ENCODE measurements at regions not wholly inside any gene's neighbourhood (a gene's known extent, or its start where the extent isn't known, plus 50 kb on each side); places are given as distances from the start of the nearest gene placed in this dataset.

DNA sequence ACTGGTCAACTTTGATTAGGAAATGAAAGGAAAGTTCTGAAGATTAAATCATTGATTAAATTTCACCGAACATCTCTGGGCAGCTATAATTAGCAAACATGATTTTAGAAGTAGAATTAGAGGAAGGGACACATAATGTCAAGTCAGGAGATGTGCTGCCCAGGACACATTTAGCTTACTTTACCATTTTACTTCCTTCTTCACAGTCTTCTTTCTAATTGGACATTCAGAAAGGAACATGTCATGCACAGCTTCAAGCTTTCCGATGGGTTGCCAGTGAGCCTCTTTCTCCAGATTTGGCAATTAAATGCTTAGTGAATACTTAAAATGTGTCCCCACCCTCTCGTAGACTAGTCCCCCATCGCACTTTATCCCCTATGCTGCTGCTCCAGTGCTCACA is 234.7 kb downstream of the FAM76B start:
- TF ChIP-seq EP300 (IDR thresholded peaks at IDR 0.05), result no peak
- no peak for TF ChIP-seq POLR2A (IDR thresholded peaks at IDR 0.05)
- no peak for TF ChIP-seq CTCF (IDR thresholded peaks at IDR 0.05)
- Histone ChIP-seq H3K9me3 (no peaks in the 10 kb centered on the region), H3K4me1 (ENCODE audit: insufficient read depth) (peaks cover 8% of the 10 kb centered on the region), H3K36me3 (no peaks in the 10 kb centered on the region), H3K27ac (no peak overlapping the region), H3K4me3 (no peak overlapping the region), H3K27me3 (no peaks in the 10 kb centered on the region)
- WGBS, 3 donors, result 73 to 93% (median 90%) methylated on average over 4 of the region's 4 CpGs
- no peak for DNase-seq
- intact Hi-C loops (cut with DNase I), result no loop called here

DNA sequence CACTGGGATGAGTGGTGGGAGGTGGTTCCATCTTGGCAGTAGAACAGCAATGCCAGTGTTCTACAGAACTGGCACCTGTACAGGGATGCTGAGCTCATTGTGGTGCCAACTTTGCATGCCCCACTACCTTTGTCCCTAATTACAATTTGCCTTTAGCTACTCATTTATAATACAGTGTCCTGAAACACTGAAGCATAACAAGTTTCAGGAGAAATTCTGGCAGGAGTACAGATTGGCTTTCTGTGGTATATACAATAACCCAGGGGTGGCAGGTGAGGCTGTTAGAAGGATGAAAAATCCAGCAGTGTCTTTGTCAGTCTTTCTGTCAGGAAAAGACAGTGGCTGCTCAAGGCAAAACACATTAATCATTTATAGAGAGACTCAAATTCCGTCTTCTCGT is 240.3 kb downstream of the FAM76B start:
- intact Hi-C loops (cut with DNase I), result no loop called here
- WGBS, 3 donors, result 96 to 98% (median 97%) methylated on average over 2 of the region's 2 CpGs
- no peak for TF ChIP-seq EP300 (IDR thresholded peaks at IDR 0.05)
- TF ChIP-seq CTCF (IDR thresholded peaks at IDR 0.05), result no peak
- TF ChIP-seq POLR2A (IDR thresholded peaks at IDR 0.05), result no peak
- no peaks in the 10 kb centered on the region for H3K9me3 ChIP-seq
- no peak overlapping the region for H3K27ac ChIP-seq
- no peak for DNase-seq
- H3K36me3 ChIP-seq, result no peaks in the 10 kb centered on the region
- no peaks in the 10 kb centered on the region for H3K27me3 ChIP-seq
- no peaks in the 10 kb centered on the region for H3K4me1 ChIP-seq (ENCODE audit: insufficient read depth)
- H3K4me3 ChIP-seq, result no peak overlapping the region

- no peaks in the 10 kb centered on the region for H3K4me1 ChIP-seq (ENCODE audit: insufficient read depth)
- DNase-seq, result no peak
- no peaks in the 10 kb centered on the region for H3K9me3 ChIP-seq
- intact Hi-C loops (cut with DNase I), result no loop called here
- H3K36me3 ChIP-seq, result no peaks in the 10 kb centered on the region
- no peaks in the 10 kb centered on the region for H3K27me3 ChIP-seq
- TF ChIP-seq EP300 (IDR thresholded peaks at IDR 0.05) (no peak), POLR2A (IDR thresholded peaks at IDR 0.05) (no peak), CTCF (IDR thresholded peaks at IDR 0.05) (no peak)
- no peak overlapping the region for H3K4me3 ChIP-seq
- H3K27ac ChIP-seq, result no peak overlapping the region
These were observed 241.2 kb downstream of the FAM76B start for GRCh38 chr11:95548416-95548815.

DNA sequence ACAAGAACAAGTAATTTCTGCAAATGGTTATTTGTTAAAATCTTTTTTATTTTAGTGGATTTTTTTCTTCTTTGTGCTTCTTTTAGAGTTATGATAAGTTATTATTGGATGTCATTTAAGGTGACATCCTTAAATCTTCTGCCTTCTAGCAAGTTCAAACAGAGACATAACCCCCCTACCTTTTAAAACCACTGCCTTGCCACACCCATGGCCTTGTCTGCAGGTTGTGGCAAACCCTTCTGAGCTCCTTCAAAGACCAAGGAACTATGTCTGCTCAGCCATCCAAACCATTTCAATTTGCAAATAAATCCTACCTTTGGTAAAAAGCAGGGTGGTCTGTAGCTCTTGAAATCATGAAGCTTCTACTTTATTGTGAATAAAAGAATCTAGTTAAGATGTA is 241.6 kb downstream of the FAM76B start:
- H3K4me3 ChIP-seq, result no peak overlapping the region
- no peaks in the 10 kb centered on the region for H3K36me3 ChIP-seq
- DNase-seq, result no peak
- TF ChIP-seq EP300 (IDR thresholded peaks at IDR 0.05) (no peak), POLR2A (IDR thresholded peaks at IDR 0.05) (no peak), CTCF (IDR thresholded peaks at IDR 0.05) (no peak)
- no peaks in the 10 kb centered on the region for H3K9me3 ChIP-seq
- intact Hi-C loops (cut with DNase I), result no loop called here
- no peak overlapping the region for H3K27ac ChIP-seq
- H3K4me1 ChIP-seq (ENCODE audit: insufficient read depth), result no peaks in the 10 kb centered on the region
- H3K27me3 ChIP-seq, result no peaks in the 10 kb centered on the region

DNA sequence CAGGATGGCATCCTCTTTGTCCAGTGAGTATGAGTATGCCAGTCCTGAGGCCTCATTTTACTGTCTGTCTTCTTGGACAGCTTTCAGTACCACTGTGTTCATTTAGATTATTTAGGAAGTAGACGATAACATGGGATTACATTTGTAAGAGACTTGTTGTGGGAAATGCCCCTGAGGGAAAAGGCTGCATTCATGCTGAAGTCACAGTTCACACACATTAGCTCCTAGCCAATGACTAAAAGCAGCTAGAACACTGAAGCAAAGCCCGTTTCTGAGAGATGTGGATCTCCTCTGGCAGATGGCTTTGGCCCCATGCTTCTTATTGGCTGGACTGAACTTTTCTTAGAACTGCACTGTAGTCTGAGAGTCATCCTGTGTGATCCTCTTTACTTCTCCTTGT is 242.4 kb downstream of the FAM76B start:
- DNase-seq, result no peak
- intact Hi-C loops (cut with DNase I), result no loop called here
- no peak overlapping the region for H3K4me3 ChIP-seq
- H3K4me1 ChIP-seq (ENCODE audit: insufficient read depth), result no peaks in the 10 kb centered on the region
- TF ChIP-seq EP300 (IDR thresholded peaks at IDR 0.05) (no peak), CTCF (IDR thresholded peaks at IDR 0.05) (no peak), POLR2A (IDR thresholded peaks at IDR 0.05) (no peak)
- H3K27me3 ChIP-seq, result no peaks in the 10 kb centered on the region
- no peak overlapping the region for H3K27ac ChIP-seq
- H3K36me3 ChIP-seq, result no peaks in the 10 kb centered on the region
- no peaks in the 10 kb centered on the region for H3K9me3 ChIP-seq
- WGBS, 3 donors, result 68 to 83% (median 75%) methylated on average over 2 of the region's 2 CpGs

Data from ovary (tissue), 7 donors.